ENCODE measurements at regions not wholly inside any gene's neighbourhood (a gene's known extent, or its start where the extent isn't known, plus 50 kb on each side); places are given as distances from the start of the nearest gene placed in this dataset.

GRCh38 chr13:112209266-112209665, 142.3 kb downstream of the SOX1 start (continued):
- TF ChIP-seq CHD1 (IDR thresholded peaks at IDR 0.05; ENCODE audit: low read depth, low read length), result no peak
